WERI-Rb-1 (cell line): ENCODE measurements at regions not wholly inside any gene's neighbourhood (a gene's known extent, or its start where the extent isn't known, plus 50 kb on each side); places are given as distances from the start of the nearest gene placed in this dataset.

Experiments used
- DNase-seq: peaks from one replicate; pipeline ENCODE4 v3.0.0-alpha.2; 2020
- H3K27ac ChIP-seq: fragments of 250-450 bp; sonication (Bioruptor Pico); 2 replicates; pipeline ENCODE4 v1.5.1; 2020; ENCODE audit warnings: mild to moderate bottlenecking, moderate library complexity
- H3K27me3 ChIP-seq: fragments of 250-450 bp; sonication (Bioruptor Pico); 2 replicates; pipeline ENCODE4 v1.5.1; 2021; ENCODE audit warnings: mild to moderate bottlenecking, low read depth, moderate library complexity; ENCODE audit not compliant: insufficient read depth, severe bottlenecking
- H3K36me3 ChIP-seq: fragments of 250-450 bp; sonication (Bioruptor Pico); 2 replicates; pipeline ENCODE4 v1.5.1; 2020; ENCODE audit warnings: mild to moderate bottlenecking, moderate library complexity
- H3K4me3 ChIP-seq: 2 replicates; pipeline ENCODE4 v1.5.1; 2011; ENCODE audit warnings: low read depth, mild to moderate bottlenecking, control low read depth, low read length
- H3K9me3 ChIP-seq: fragments of 250-450 bp; sonication (Bioruptor Pico); 2 replicates; pipeline ENCODE4 v1.5.1; 2021; ENCODE audit warnings: mild to moderate bottlenecking, moderate library complexity; ENCODE audit not compliant: severe bottlenecking
- CTCF ChIP-seq: IDR thresholded peaks from 2 replicates; pipeline ENCODE4 v1.5.1; 2011; ENCODE audit warnings: low read depth, mild to moderate bottlenecking, control low read depth, inconsistent platforms, low read length

GRCh38 chr7:113464096-113464855, 345.9 kb upstream of the SMIM30 start:
- H3K9me3 ChIP-seq, result no peaks in the 10 kb centered on the region
- no peaks in the 10 kb centered on the region for H3K27me3 ChIP-seq
- TF ChIP-seq CTCF, result no peak
- DNase-seq, result no peak
- no peaks in the 10 kb centered on the region for H3K36me3 ChIP-seq
- no peak overlapping the region for H3K27ac ChIP-seq
- no peak overlapping the region for H3K4me3 ChIP-seq

GRCh38 chr7:113460067-113460466, 341.7 kb upstream of the SMIM30 start:
- Histone ChIP-seq H3K9me3 (no peaks in the 10 kb centered on the region), H3K27ac (no peak overlapping the region), H3K36me3 (no peaks in the 10 kb centered on the region), H3K4me3 (no peak overlapping the region), H3K27me3 (no peaks in the 10 kb centered on the region)
- no peak for TF ChIP-seq CTCF
- no peak for DNase-seq

- Histone ChIP-seq H3K27me3 (no peaks in the 10 kb centered on the region), H3K4me3 (no peak overlapping the region), H3K36me3 (no peaks in the 10 kb centered on the region), H3K9me3 (no peaks in the 10 kb centered on the region), H3K27ac (no peak overlapping the region)
- TF ChIP-seq CTCF, result no peak
- DNase-seq, result no peak
Measured at GRCh38 chr7:113456533-113456932, 338.2 kb upstream of the SMIM30 start.

DNA sequence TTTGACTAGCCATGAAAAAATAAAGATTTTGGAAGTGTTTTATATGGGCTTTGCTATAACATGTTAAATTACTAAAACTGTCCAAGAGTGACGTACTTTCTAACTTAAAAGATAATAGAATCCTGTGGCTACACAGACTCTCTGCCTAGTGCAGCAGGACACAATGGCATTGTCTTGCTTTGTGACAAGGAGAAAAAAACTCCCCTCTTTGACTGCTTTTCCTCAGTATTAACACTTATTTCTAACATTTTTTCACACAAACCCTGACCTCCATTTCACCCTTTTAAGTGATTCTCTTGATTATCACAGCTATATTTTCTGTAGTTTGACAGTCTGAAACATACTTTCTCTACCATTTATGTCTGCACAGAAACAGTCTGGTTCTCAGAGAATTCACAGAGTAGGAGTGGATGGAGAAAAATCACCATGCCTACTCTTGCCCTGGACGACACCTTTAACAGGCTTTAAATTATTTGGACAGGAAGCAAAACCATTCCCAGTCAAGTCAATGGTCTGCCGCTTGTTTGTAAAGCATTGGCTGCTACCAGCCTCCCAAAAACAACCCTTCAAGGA, 336.3 kb upstream of the SMIM30 start:
- Histone ChIP-seq H3K9me3 (no peaks in the 10 kb centered on the region), H3K36me3 (no peaks in the 10 kb centered on the region), H3K27ac (no peak overlapping the region), H3K27me3 (no peaks in the 10 kb centered on the region), H3K4me3 (no peak overlapping the region)
- DNase-seq, result no peak
- no peak for TF ChIP-seq CTCF

DNA sequence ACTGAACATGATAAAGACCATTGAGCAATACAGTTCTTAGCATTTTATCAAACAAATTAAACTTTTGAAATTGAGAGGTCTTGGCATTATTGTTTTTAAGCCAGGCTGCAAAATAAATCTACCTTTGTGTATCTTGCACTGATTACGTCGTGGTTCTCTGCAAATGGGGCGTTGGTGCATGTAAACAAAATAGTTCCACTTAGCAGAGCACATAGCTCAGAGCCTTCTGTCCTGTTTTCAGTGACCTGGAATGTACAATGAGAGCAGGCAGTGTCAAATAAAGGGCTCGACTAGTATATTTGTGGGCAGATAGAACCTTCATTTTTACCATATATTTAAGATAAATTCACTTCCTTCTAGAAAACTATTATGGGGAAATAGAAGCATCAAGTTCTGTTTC, 333.9 kb upstream of the SMIM30 start:
- no peak overlapping the region for H3K27ac ChIP-seq
- no peak overlapping the region for H3K4me3 ChIP-seq
- DNase-seq, result no peak
- no peaks in the 10 kb centered on the region for H3K9me3 ChIP-seq
- no peak for TF ChIP-seq CTCF
- no peaks in the 10 kb centered on the region for H3K27me3 ChIP-seq
- no peaks in the 10 kb centered on the region for H3K36me3 ChIP-seq
